H1 (cell line): ENCODE measurements at regions not wholly inside any gene's neighbourhood (a gene's known extent, or its start where the extent isn't known, plus 50 kb on each side); places are given as distances from the start of the nearest gene placed in this dataset.
"Not testable (repeated sequence)": the region's sequence is repeated elsewhere in the genome, so short reads cannot be mapped to it uniquely, and the experiment has no call there.

ENCODE experiments used
- CTCF ChIA-PET: fragments of 300-600 bp; sonication (Branson Sonifier 250); formaldehyde crosslinking; loops from one replicate; lab custom pipeline; 2021; ENCODE audit not compliant: partially characterized antibody; lab: Charles Lee
- POLR2A ChIA-PET: fragments of 300-600 bp; sonication (Branson Sonifier 250); formaldehyde crosslinking; loops from one replicate; lab custom pipeline; 2021; ENCODE audit warnings: inconsistent platforms; ENCODE audit not compliant: partially characterized antibody; lab: Charles Lee
- DNase-seq, 2 experiments: peaks; one replicate each; pipeline versions ENCODE4 v3.0.0 to v3.0.0-alpha.2; 2010 to 2022; ENCODE audit warnings: low spot score in 2 of 2, low read depth in 1 of 2, mixed read lengths in 1 of 2
- FAIRE-seq: peaks from 2 replicates; lab custom pipeline; 2011; peaks lifted over from hg19 to GRCh38; lab: Jason Lieb, UNC
- H2AFZ ChIP-seq: 2 replicates; pipeline ENCODE4 v1.8.1; 2012; ENCODE audit warnings: low read length, inconsistent platforms
- H2AK5ac ChIP-seq: 2 replicates; pipeline ENCODE4 v1.6.1; 2013; ENCODE audit warnings: low read depth, low read length
- H2BK120ac ChIP-seq: replicated peaks from 2 replicates; pipeline ENCODE3; 2013; ENCODE audit warnings: low read depth, low read length, inconsistent platforms
- H2BK12ac ChIP-seq: 2 replicates; pipeline ENCODE4 v1.6.1; 2013; ENCODE audit warnings: low read depth, low read length
- H2BK15ac ChIP-seq: 2 replicates; pipeline ENCODE4 v1.6.1; 2013; ENCODE audit warnings: low read length
- H2BK20ac ChIP-seq: 2 replicates; pipeline ENCODE4 v1.6.1; 2013; ENCODE audit warnings: low read length
- H2BK5ac ChIP-seq: 2 replicates; pipeline ENCODE4 v1.6.1; 2013; ENCODE audit warnings: low read depth, low read length
- H3K14ac ChIP-seq: 2 replicates; pipeline ENCODE4 v1.6.1; 2013; ENCODE audit warnings: inconsistent platforms; ENCODE audit not compliant: insufficient read length
- H3K18ac ChIP-seq: 2 replicates; pipeline ENCODE4 v1.6.1; 2013; ENCODE audit warnings: low read length; ENCODE audit errors: extremely low read depth
- H3K23ac ChIP-seq: 2 replicates; pipeline ENCODE4 v1.6.1; 2013; ENCODE audit warnings: inconsistent platforms; ENCODE audit not compliant: insufficient read length
- H3K23me2 ChIP-seq: 2 replicates; pipeline ENCODE4 v1.6.1; 2013; ENCODE audit warnings: low read depth, low read length
- H3K27ac ChIP-seq: 2 replicates; pipeline ENCODE4 v1.6.1; 2011; ENCODE audit warnings: low read depth, low read length, inconsistent platforms
- H3K27me3 ChIP-seq, 4 experiments: replicated peaks in 1 of 4; 1 replicate in 1 of 4; 2 replicates in 3 of 4; pipeline versions ENCODE4 v1.6.1 to v1.8.1; 2011 to 2013; ENCODE audit warnings: low read length in 3 of 4, mild to moderate bottlenecking in 3 of 4, inconsistent platforms in 2 of 4, mixed read lengths in 2 of 4, moderate library complexity in 1 of 4; ENCODE audit not compliant: control insufficient read depth in 3 of 4, insufficient read depth in 3 of 4; ENCODE audit errors: extremely low read depth in 1 of 4
- H3K36me3 ChIP-seq, 4 experiments: 2 replicates each; pipeline versions ENCODE4 v1.6.1 to v1.8.1; 2011 to 2013; ENCODE audit warnings: mild to moderate bottlenecking in 4 of 4, low read length in 3 of 4, moderate library complexity in 2 of 4, control low read depth in 1 of 4, inconsistent platforms in 1 of 4; ENCODE audit not compliant: insufficient read depth in 4 of 4, control insufficient read depth in 2 of 4
- H3K4ac ChIP-seq: replicated peaks from 2 replicates; pipeline ENCODE3; 2013; ENCODE audit warnings: low read length, low read depth, mixed read lengths, inconsistent platforms; ENCODE audit not compliant: insufficient read length
- H3K4me1 ChIP-seq, 4 experiments: replicated peaks in 1 of 4; 1 replicate in 1 of 4; 2 replicates in 3 of 4; pipeline versions ENCODE4 v1.6.1 to v1.8.1; 2011 to 2013; ENCODE audit warnings: low read length in 3 of 4, inconsistent platforms in 2 of 4, mixed read lengths in 1 of 4; ENCODE audit not compliant: insufficient read depth in 4 of 4, control insufficient read depth in 3 of 4
- H3K4me2 ChIP-seq, 2 experiments: 2 replicates each; pipeline versions ENCODE4 v1.6.1 to v1.8.1; 2011 to 2013; ENCODE audit warnings: low read depth in 2 of 2, low read length in 2 of 2, control low read depth in 1 of 2, inconsistent platforms in 1 of 2, mild to moderate bottlenecking in 1 of 2; ENCODE audit not compliant: insufficient read depth in 1 of 2
- H3K4me3 ChIP-seq, 4 experiments: fragments of 200-600, 300-600 bp in 1 of 4; sonication (generic), shearing (Covaris generic), sonication (Bioruptor Twin) in 1 of 4; 2 replicates each; pipeline versions ENCODE4 v1.5.1 to v1.8.1; 2011 to 2016; ENCODE audit warnings: low read length in 4 of 4, low read depth in 3 of 4, control low read depth in 2 of 4, inconsistent platforms in 2 of 4, mild to moderate bottlenecking in 2 of 4, mixed read lengths in 1 of 4, moderate library complexity in 1 of 4; ENCODE audit not compliant: insufficient read depth in 2 of 4; ENCODE audit errors: extremely low read depth in 1 of 4
- H3K56ac ChIP-seq: replicated peaks from 2 replicates; pipeline ENCODE3; 2013; ENCODE audit warnings: low read depth, mild to moderate bottlenecking, mixed read lengths, low read length, inconsistent platforms; ENCODE audit not compliant: insufficient read length
- H3K79me1 ChIP-seq: 2 replicates; pipeline ENCODE4 v1.6.1; 2013; ENCODE audit warnings: low read depth, low read length, control low read depth
- H3K79me2 ChIP-seq, 2 experiments: 2 replicates each; pipeline versions ENCODE4 v1.6.1 to v1.8.1; 2012 to 2013; ENCODE audit warnings: low read length in 2 of 2, mild to moderate bottlenecking in 2 of 2, inconsistent platforms in 1 of 2; ENCODE audit not compliant: insufficient read depth in 2 of 2, control insufficient read depth in 1 of 2
- H3K9ac ChIP-seq, 4 experiments: replicated peaks in 1 of 4; 1 replicate in 1 of 4; 2 replicates in 3 of 4; pipeline versions ENCODE4 v1.6.1 to v1.8.1; 2011 to 2013; ENCODE audit warnings: low read depth in 3 of 4, low read length in 3 of 4, control low read depth in 2 of 4, mild to moderate bottlenecking in 2 of 4, moderate library complexity in 2 of 4, inconsistent platforms in 1 of 4; ENCODE audit errors: extremely low read depth in 1 of 4
- H3K9me3 ChIP-seq, 2 experiments: 2 replicates each; pipeline versions ENCODE4 v1.6.1 to v1.8.1; 2012 to 2013; ENCODE audit warnings: mild to moderate bottlenecking in 2 of 2, moderate library complexity in 2 of 2, control low read depth in 1 of 2, inconsistent platforms in 1 of 2, low read depth in 1 of 2, low read length in 1 of 2, mixed read lengths in 1 of 2; ENCODE audit not compliant: insufficient read depth in 2 of 2
- H4K20me1 ChIP-seq, 2 experiments: replicated peaks in 1 of 2; 2 replicates each; pipeline versions ENCODE3 to v1.8.1; 2011 to 2013; ENCODE audit warnings: inconsistent platforms in 2 of 2, low read length in 2 of 2, mild to moderate bottlenecking in 1 of 2; ENCODE audit not compliant: insufficient read depth in 2 of 2, control insufficient read depth in 1 of 2
- H4K5ac ChIP-seq: 2 replicates; pipeline ENCODE4 v1.6.1; 2013; ENCODE audit warnings: low read length, low read depth, mixed read lengths, inconsistent platforms; ENCODE audit not compliant: insufficient read length
- H4K8ac ChIP-seq: 2 replicates; pipeline ENCODE4 v1.8.0; 2013; ENCODE audit warnings: mild to moderate bottlenecking, moderate library complexity, low read length, inconsistent platforms; ENCODE audit not compliant: insufficient read depth; ENCODE audit errors: extremely low read depth
- H4K91ac ChIP-seq: replicated peaks from 2 replicates; pipeline ENCODE3; 2013; ENCODE audit warnings: low read length, mixed read lengths, inconsistent platforms; ENCODE audit not compliant: insufficient read length
- RAD21 ChIP-seq, 2 experiments: IDR thresholded peaks in 1 of 2; conservative IDR thresholded peaks in 1 of 2; 2 replicates each; pipeline ENCODE4 v1.6.1; 2011; ENCODE audit warnings: low read depth in 2 of 2, low read length in 2 of 2, improper control_type of control experiment in 1 of 2, inconsistent platforms in 1 of 2, mild to moderate bottlenecking in 1 of 2, moderate library complexity in 1 of 2
- WGBS, 2 experiments: shearing (Covaris generic) in 1 of 2; methylation state at CpG; one replicate each; pipeline versions ENCODE4 v1.1.6 to v1.1.7; 2013 to 2015; ENCODE audit warnings: low lambda C conversion rate in 2 of 2, mixed read lengths in 2 of 2, inconsistent platforms in 1 of 2, low coverage in 1 of 2, missing lambda C conversion rate in 1 of 2; ENCODE audit not compliant: insufficient replicate concordance in 2 of 2, insufficient coverage in 1 of 2, insufficient read length in 1 of 2; ENCODE audit errors: extremely low coverage in 1 of 2, missing lambda C conversion rate in 1 of 2; 5-methylcytosine and 5-hydroxymethylcytosine counted together

DNA sequence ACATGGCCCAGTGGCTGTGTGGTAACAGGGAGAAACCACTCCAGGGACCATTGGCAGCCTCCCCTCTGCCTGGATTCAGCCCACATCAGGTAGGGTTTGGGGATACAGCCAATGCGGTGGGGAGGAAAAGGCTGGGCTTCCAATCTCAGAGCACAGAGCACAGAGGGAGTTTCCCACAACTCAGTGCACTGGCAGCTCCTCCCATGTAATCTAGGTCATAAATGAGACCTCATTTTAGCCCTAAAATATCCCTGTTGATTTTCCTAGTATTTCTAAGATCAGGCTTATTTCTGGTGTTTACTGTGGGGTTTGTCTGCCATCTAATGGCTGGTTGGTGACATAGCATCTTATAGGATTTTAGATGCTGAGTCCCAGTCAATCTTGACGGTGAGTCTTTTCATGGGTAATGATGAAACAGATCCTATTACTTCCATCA, 462.8 kb downstream of the RPIA start:
- H3K27me3 ChIP-seq, H3K36me3 ChIP-seq, H3K4me1 ChIP-seq, H3K14ac ChIP-seq, H2BK5ac ChIP-seq, H4K91ac ChIP-seq, DNase-seq, H3K79me2 ChIP-seq, H3K4me3 ChIP-seq, H3K4ac ChIP-seq, H3K18ac ChIP-seq, H2BK120ac ChIP-seq, H2BK15ac ChIP-seq, H2BK20ac ChIP-seq, H3K9ac ChIP-seq, H3K23ac ChIP-seq, H3K4me2 ChIP-seq, H3K79me1 ChIP-seq, CTCF ChIA-PET, POLR2A ChIA-PET, H3K9me3 ChIP-seq, H3K27ac ChIP-seq, H2AFZ ChIP-seq, H4K20me1 ChIP-seq, H3K56ac ChIP-seq, H2BK12ac ChIP-seq, H2AK5ac ChIP-seq, H4K5ac ChIP-seq, H4K8ac ChIP-seq, H3K23me2 ChIP-seq: not testable (repeated sequence)
- 58% methylated on average over 1 of the region's 2 CpGs; no CpG with 5 or more reads in 1 of the 2 experiments for WGBS, 2 experiments
- peak; percentile 3 to 13; a peak in 1 of 4 replicates for TF ChIP-seq RAD21 (IDR thresholded peaks at IDR 0.05 in 1 of 2, conservative IDR thresholded peaks at IDR 0.05 in 1 of 2; ENCODE audit: low read depth in 2 of 2, low read length in 2 of 2)
- FAIRE-seq: peak; percentile 99
